GM23338 (cell line): ENCODE measurements at regions not wholly inside any gene's neighbourhood (a gene's known extent, or its start where the extent isn't known, plus 50 kb on each side); places are given as distances from the start of the nearest gene placed in this dataset.

Source experiments
- ATAC-seq: fragments of 200-7000 bp; cut with Tn5 transposase; 3 replicates; pipeline ENCODE4 v1.9.1; 2020
- DNase-seq: peaks from one replicate; pipeline ENCODE4 v3.0.0-alpha.2; 2015; ENCODE audit warnings: low spot score
- H2AFZ ChIP-seq: fragments of 200-600 bp; sonication (generic); 2 replicates; pipeline ENCODE4 v1.8.0; 2016; ENCODE audit warnings: antibody characterized with exemption, mild to moderate bottlenecking, moderate library complexity
- H3F3A ChIP-seq: fragments of 200-600 bp; sonication (generic); replicated peaks from 2 replicates; pipeline ENCODE4 v1.8.0; 2017; ENCODE audit warnings: antibody characterized with exemption, mixed run types, low read depth
- H3K27ac ChIP-seq: fragments of 200-600 bp; sonication (generic); 2 replicates; pipeline ENCODE4 v1.6.1; 2016; ENCODE audit warnings: low read depth
- H3K27me3 ChIP-seq: fragments of 200-600 bp; sonication (generic); 2 replicates; pipeline ENCODE4 v1.8.0; 2016; ENCODE audit warnings: mild to moderate bottlenecking, mixed run types, moderate library complexity; ENCODE audit not compliant: insufficient read depth
- H3K36me3 ChIP-seq: fragments of 200-600 bp; sonication (generic); 2 replicates; pipeline ENCODE4 v1.8.0; 2016; ENCODE audit warnings: mild to moderate bottlenecking; ENCODE audit not compliant: insufficient read depth
- H3K4me1 ChIP-seq: fragments of 200-600 bp; sonication (generic); 2 replicates; pipeline ENCODE4 v1.8.0; 2016; ENCODE audit warnings: mild to moderate bottlenecking, moderate library complexity; ENCODE audit not compliant: insufficient read depth
- H3K4me2 ChIP-seq: fragments of 200-600 bp; sonication (generic); 2 replicates; pipeline ENCODE4 v1.7.1; 2017; ENCODE audit warnings: mixed run types
- H3K4me3 ChIP-seq: fragments of 200-600 bp; sonication (generic); 2 replicates; pipeline ENCODE4 v1.6.1; 2016; ENCODE audit warnings: mixed run types
- H3K79me2 ChIP-seq: fragments of 200-600 bp; sonication (generic); replicated peaks from 2 replicates; pipeline ENCODE4 v1.8.0; 2017; ENCODE audit warnings: mild to moderate bottlenecking; ENCODE audit not compliant: insufficient read depth
- H3K9me2 ChIP-seq: fragments of 200-600 bp; sonication (generic); 2 replicates; pipeline ENCODE4 v1.8.0; 2017; ENCODE audit not compliant: insufficient read depth
- H4K20me1 ChIP-seq: fragments of 200-600 bp; sonication (generic); replicated peaks from 2 replicates; pipeline ENCODE4 v1.8.0; 2017; ENCODE audit warnings: mild to moderate bottlenecking; ENCODE audit not compliant: insufficient read depth
- H3K27ac Mint-ChIP-seq: 2 replicates; pipeline ENCODE4 v1.8.0; 2020; ENCODE audit warnings: inconsistent platforms, mild to moderate bottlenecking, moderate library complexity, mixed read lengths
- H3K27me3 Mint-ChIP-seq: 3 replicates; pipeline ENCODE4 v1.8.0; 2022; ENCODE audit warnings: low read depth, mild to moderate bottlenecking, moderate library complexity, mixed read lengths, inconsistent platforms; ENCODE audit not compliant: insufficient read depth, poor library complexity
- H3K36me3 Mint-ChIP-seq: 3 replicates; pipeline ENCODE4 v1.8.0; 2021; ENCODE audit warnings: low read depth, mild to moderate bottlenecking, inconsistent platforms, moderate library complexity, mixed read lengths
- H3K4me1 Mint-ChIP-seq: 3 replicates; pipeline ENCODE4 v1.8.0; 2020; ENCODE audit warnings: mild to moderate bottlenecking, inconsistent platforms, mixed read lengths
- H3K4me3 Mint-ChIP-seq: 3 replicates; pipeline ENCODE4 v1.8.0; 2021; ENCODE audit warnings: moderate library complexity, mild to moderate bottlenecking, inconsistent platforms, mixed read lengths
- H3K9me3 Mint-ChIP-seq: 3 replicates; pipeline ENCODE4 v1.8.0; 2020; ENCODE audit warnings: moderate library complexity, mild to moderate bottlenecking, inconsistent platforms, mixed read lengths
- CREB1 ChIP-seq: fragments of 250-450 bp; sonication (Bioruptor Pico); IDR thresholded peaks from 2 replicates; pipeline ENCODE4 v1.5.0; 2020; ENCODE audit warnings: low read depth, mild to moderate bottlenecking, moderate library complexity
- EZH2 ChIP-seq: fragments of 200-600 bp; sonication (generic); IDR thresholded peaks from one replicate; pipeline ENCODE4 v1.8.0; 2017; ENCODE audit warnings: antibody characterized with exemption, mild to moderate bottlenecking, low read depth; ENCODE audit not compliant: unreplicated experiment
- EZH2phosphoT487 ChIP-seq: fragments of 200-600 bp; sonication (generic); IDR thresholded peaks from one replicate; pipeline ENCODE4 v1.8.1; 2018; ENCODE audit warnings: antibody characterized with exemption; ENCODE audit not compliant: unreplicated experiment
- JUNB ChIP-seq: IDR thresholded peaks from one replicate; pipeline ENCODE4 v1.6.1; 2016; ENCODE audit warnings: antibody characterized with exemption; ENCODE audit not compliant: unreplicated experiment
- NANOG ChIP-seq: IDR thresholded peaks from 2 replicates; pipeline ENCODE4 v1.6.1; 2016; ENCODE audit warnings: antibody characterized with exemption, borderline replicate concordance
- POLR2AphosphoS5 ChIP-seq: IDR thresholded peaks from 2 replicates; pipeline ENCODE4 v1.6.1; 2016; ENCODE audit warnings: antibody characterized with exemption, low read depth
- STAT1 ChIP-seq: IDR thresholded peaks from one replicate; pipeline ENCODE4 v1.6.1; 2016; ENCODE audit warnings: antibody characterized with exemption; ENCODE audit not compliant: unreplicated experiment
- ZNF114 ChIP-seq: fragments of 250-450 bp; sonication (Bioruptor Pico); IDR thresholded peaks from 2 replicates; pipeline ENCODE4 v1.5.0; 2020; ENCODE audit warnings: mild to moderate bottlenecking, moderate library complexity
- TF ChIP-seq, protein P1 (sequence below): IDR thresholded peaks from one replicate; pipeline ENCODE4 v1.6.1; 2018; ENCODE audit warnings: antibody characterized with exemption; ENCODE audit not compliant: unreplicated experiment
- TF ChIP-seq, protein P2 (sequence below): IDR thresholded peaks from 2 replicates; pipeline ENCODE4 v1.6.1; 2016; ENCODE audit warnings: antibody characterized with exemption
- TF ChIP-seq, protein P3 (sequence below), 2 experiments: fragments of 200-600 bp in 1 of 2; sonication (generic) in 1 of 2; conservative IDR thresholded peaks; 2 replicates each; pipeline versions ENCODE4 v1.5.1 to v1.6.1; 2016 to 2017; ENCODE audit warnings: antibody characterized with exemption in 2 of 2, low read depth in 2 of 2, mild to moderate bottlenecking in 2 of 2, moderate library complexity in 1 of 2
- TF ChIP-seq, protein P4 (sequence below): fragments of 250-450 bp; sonication (Bioruptor Pico); IDR thresholded peaks from 2 replicates; pipeline ENCODE4 v1.5.0; 2020; ENCODE audit warnings: mild to moderate bottlenecking, moderate library complexity

DNA sequence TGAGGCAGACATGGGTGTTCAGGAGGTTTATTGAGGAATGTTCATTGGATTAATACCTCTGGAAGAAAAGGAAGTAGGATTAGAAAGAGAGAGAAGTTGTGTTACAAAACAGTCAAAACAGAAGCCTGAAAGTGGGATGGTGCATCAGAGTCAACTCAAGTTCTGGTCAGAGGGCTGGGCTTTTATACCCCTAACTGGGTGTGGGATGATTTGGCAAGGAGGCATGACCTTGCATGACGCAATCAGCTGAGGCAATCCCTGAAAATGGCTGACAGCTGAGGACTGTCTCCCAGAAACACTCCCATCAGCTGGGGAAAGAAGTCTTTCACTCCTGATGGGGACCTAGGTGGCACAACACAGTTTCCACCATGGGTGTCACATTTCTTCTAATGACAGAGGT, 818.2 kb downstream of the SATB2 start (continued):
- TF ChIP-seq, protein P1, sequence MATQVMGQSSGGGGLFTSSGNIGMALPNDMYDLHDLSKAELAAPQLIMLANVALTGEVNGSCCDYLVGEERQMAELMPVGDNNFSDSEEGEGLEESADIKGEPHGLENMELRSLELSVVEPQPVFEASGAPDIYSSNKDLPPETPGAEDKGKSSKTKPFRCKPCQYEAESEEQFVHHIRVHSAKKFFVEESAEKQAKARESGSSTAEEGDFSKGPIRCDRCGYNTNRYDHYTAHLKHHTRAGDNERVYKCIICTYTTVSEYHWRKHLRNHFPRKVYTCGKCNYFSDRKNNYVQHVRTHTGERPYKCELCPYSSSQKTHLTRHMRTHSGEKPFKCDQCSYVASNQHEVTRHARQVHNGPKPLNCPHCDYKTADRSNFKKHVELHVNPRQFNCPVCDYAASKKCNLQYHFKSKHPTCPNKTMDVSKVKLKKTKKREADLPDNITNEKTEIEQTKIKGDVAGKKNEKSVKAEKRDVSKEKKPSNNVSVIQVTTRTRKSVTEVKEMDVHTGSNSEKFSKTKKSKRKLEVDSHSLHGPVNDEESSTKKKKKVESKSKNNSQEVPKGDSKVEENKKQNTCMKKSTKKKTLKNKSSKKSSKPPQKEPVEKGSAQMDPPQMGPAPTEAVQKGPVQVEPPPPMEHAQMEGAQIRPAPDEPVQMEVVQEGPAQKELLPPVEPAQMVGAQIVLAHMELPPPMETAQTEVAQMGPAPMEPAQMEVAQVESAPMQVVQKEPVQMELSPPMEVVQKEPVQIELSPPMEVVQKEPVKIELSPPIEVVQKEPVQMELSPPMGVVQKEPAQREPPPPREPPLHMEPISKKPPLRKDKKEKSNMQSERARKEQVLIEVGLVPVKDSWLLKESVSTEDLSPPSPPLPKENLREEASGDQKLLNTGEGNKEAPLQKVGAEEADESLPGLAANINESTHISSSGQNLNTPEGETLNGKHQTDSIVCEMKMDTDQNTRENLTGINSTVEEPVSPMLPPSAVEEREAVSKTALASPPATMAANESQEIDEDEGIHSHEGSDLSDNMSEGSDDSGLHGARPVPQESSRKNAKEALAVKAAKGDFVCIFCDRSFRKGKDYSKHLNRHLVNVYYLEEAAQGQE: no peak
- TF ChIP-seq ZNF114 (CRISPR knock-in tag) (no peak), CREB1 (CRISPR knock-in tag) (no peak), NANOG (no peak), JUNB (no peak), EZH2 (no peak)
- TF ChIP-seq, protein P2, sequence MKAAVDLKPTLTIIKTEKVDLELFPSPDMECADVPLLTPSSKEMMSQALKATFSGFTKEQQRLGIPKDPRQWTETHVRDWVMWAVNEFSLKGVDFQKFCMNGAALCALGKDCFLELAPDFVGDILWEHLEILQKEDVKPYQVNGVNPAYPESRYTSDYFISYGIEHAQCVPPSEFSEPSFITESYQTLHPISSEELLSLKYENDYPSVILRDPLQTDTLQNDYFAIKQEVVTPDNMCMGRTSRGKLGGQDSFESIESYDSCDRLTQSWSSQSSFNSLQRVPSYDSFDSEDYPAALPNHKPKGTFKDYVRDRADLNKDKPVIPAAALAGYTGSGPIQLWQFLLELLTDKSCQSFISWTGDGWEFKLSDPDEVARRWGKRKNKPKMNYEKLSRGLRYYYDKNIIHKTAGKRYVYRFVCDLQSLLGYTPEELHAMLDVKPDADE: no peak
- TF ChIP-seq, protein P3, sequence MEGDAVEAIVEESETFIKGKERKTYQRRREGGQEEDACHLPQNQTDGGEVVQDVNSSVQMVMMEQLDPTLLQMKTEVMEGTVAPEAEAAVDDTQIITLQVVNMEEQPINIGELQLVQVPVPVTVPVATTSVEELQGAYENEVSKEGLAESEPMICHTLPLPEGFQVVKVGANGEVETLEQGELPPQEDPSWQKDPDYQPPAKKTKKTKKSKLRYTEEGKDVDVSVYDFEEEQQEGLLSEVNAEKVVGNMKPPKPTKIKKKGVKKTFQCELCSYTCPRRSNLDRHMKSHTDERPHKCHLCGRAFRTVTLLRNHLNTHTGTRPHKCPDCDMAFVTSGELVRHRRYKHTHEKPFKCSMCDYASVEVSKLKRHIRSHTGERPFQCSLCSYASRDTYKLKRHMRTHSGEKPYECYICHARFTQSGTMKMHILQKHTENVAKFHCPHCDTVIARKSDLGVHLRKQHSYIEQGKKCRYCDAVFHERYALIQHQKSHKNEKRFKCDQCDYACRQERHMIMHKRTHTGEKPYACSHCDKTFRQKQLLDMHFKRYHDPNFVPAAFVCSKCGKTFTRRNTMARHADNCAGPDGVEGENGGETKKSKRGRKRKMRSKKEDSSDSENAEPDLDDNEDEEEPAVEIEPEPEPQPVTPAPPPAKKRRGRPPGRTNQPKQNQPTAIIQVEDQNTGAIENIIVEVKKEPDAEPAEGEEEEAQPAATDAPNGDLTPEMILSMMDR (conservative IDR thresholded peaks at IDR 0.05; ENCODE audit: low read depth in 2 of 2): no peak

DNA sequence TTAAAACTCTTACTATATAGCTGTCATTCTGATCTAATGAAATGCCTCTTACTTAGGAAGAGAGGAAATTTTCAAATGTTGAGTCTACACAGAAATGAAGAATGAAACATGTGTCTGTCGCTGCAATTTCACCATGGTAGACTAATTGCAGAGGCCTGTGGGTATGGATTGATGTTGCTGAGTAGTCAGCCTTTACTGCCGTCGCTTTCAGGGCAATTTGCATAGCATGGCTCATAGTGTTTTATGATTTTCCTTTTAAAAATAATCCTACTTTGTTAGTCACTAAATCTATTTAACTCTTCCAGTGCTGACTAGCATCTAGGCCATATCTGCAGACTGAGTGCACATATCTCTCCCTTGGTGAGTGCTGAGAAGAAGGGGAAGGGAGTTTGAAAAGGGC, 819.2 kb downstream of the SATB2 start:
- H3K36me3 ChIP-seq: no peaks in the 10 kb centered on the region
- no peak overlapping the region for H3K27ac ChIP-seq
- TF ChIP-seq EZH2: no peak
- TF ChIP-seq STAT1: no peak
- TF ChIP-seq, protein P4, sequence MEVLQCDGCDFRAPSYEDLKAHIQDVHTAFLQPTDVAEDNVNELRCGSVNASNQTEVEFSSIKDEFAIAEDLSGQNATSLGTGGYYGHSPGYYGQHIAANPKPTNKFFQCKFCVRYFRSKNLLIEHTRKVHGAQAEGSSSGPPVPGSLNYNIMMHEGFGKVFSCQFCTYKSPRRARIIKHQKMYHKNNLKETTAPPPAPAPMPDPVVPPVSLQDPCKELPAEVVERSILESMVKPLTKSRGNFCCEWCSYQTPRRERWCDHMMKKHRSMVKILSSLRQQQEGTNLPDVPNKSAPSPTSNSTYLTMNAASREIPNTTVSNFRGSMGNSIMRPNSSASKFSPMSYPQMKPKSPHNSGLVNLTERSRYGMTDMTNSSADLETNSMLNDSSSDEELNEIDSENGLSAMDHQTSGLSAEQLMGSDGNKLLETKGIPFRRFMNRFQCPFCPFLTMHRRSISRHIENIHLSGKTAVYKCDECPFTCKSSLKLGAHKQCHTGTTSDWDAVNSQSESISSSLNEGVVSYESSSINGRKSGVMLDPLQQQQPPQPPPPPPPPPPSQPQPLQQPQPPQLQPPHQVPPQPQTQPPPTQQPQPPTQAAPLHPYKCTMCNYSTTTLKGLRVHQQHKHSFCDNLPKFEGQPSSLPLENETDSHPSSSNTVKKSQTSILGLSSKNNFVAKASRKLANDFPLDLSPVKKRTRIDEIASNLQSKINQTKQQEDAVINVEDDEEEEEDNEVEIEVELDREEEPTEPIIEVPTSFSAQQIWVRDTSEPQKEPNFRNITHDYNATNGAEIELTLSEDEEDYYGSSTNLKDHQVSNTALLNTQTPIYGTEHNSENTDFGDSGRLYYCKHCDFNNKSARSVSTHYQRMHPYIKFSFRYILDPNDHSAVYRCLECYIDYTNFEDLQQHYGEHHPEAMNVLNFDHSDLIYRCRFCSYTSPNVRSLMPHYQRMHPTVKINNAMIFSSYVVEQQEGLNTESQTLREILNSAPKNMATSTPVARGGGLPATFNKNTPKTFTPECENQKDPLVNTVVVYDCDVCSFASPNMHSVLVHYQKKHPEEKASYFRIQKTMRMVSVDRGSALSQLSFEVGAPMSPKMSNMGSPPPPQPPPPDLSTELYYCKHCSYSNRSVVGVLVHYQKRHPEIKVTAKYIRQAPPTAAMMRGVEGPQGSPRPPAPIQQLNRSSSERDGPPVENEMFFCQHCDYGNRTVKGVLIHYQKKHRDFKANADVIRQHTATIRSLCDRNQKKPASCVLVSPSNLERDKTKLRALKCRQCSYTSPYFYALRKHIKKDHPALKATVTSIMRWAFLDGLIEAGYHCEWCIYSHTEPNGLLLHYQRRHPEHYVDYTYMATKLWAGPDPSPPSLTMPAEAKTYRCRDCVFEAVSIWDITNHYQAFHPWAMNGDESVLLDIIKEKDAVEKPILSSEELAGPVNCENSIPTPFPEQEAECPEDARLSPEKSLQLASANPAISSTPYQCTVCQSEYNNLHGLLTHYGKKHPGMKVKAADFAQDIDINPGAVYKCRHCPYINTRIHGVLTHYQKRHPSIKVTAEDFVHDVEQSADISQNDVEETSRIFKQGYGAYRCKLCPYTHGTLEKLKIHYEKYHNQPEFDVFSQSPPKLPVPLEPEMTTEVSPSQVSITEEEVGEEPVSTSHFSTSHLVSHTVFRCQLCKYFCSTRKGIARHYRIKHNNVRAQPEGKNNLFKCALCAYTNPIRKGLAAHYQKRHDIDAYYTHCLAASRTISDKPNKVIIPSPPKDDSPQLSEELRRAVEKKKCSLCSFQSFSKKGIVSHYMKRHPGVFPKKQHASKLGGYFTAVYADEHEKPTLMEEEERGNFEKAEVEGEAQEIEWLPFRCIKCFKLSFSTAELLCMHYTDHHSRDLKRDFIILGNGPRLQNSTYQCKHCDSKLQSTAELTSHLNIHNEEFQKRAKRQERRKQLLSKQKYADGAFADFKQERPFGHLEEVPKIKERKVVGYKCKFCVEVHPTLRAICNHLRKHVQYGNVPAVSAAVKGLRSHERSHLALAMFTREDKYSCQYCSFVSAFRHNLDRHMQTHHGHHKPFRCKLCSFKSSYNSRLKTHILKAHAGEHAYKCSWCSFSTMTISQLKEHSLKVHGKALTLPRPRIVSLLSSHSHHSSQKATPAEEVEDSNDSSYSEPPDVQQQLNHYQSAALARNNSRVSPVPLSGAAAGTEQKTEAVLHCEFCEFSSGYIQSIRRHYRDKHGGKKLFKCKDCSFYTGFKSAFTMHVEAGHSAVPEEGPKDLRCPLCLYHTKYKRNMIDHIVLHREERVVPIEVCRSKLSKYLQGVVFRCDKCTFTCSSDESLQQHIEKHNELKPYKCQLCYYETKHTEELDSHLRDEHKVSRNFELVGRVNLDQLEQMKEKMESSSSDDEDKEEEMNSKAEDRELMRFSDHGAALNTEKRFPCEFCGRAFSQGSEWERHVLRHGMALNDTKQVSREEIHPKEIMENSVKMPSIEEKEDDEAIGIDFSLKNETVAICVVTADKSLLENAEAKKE (CRISPR knock-in tag): no peak
- TF ChIP-seq POLR2AphosphoS5: no peak
- TF ChIP-seq EZH2phosphoT487: no peak
- TF ChIP-seq CREB1 (CRISPR knock-in tag): no peak
- TF ChIP-seq NANOG: no peak
- no peak overlapping the region for H3K4me2 ChIP-seq
- no peaks in the 10 kb centered on the region for H3K27me3 ChIP-seq
- ATAC-seq (no peak), DNase-seq (no peak)
- Mint-ChIP-seq H3K9me3 (no peaks in the 10 kb centered on the region), H3K27ac (no peak overlapping the region), H3K27me3 (no peaks in the 10 kb centered on the region), H3K36me3 (no peaks in the 10 kb centered on the region), H3K4me1 (peaks cover 5% of the 10 kb centered on the region; the same call in 2 of the 3 replicates), H3K4me3 (no peak overlapping the region)
- no peaks in the 10 kb centered on the region for H3F3A ChIP-seq
- peaks cover 6% of the 10 kb centered on the region; the same call in 1 of the 2 replicates for H3K9me2 ChIP-seq
- no peaks in the 10 kb centered on the region; the same call in 1 of the 2 replicates for H3K4me1 ChIP-seq
- no peak overlapping the region for H3K4me3 ChIP-seq
- no peaks in the 10 kb centered on the region for H4K20me1 ChIP-seq
- H3K79me2 ChIP-seq: no peaks in the 10 kb centered on the region
- no peak overlapping the region for H2AFZ ChIP-seq
